ENCODE measurements at regions not wholly inside any gene's neighbourhood (a gene's known extent, or its start where the extent isn't known, plus 50 kb on each side); places are given as distances from the start of the nearest gene placed in this dataset.

DNA sequence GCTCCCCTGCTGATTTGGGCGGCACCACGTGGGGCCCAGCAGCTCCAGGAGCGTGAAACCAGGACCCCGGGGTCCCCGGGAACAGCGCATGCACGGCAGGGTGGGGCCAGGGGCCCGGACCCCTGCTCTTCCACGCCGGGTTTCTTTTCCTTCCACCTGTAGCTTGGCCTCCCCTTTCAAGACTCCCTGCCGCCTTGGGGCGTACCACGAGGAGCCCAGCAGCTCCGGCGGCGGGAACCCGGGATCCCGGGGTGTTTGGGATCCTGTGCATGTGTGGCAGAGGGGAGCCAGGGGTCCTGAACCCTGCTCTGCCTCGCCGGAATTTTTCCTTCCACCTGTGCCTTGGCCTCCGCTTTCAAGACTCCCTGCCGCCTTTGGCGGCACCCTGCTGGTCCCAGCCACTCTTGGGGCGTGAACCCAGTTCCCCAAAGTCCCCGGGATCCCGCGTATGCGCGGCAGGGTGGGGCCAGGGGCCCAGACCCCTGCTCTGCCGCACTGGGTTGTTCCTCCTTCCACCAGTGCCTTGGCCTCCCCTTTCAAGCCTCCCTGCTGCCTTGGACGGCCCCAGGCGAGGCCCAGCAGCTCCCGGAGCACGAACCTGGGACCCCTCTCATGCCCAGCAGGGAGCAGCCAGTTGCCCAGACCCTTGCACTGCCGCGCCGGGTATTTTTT is 322.7 kb downstream of the ALG10 start:
- Mint-ChIP-seq H3K4me1 (no peaks in the 10 kb centered on the region), H3K9me3 (peaks cover 7% of the 10 kb centered on the region), H3K27ac (no peak overlapping the region)

DNA sequence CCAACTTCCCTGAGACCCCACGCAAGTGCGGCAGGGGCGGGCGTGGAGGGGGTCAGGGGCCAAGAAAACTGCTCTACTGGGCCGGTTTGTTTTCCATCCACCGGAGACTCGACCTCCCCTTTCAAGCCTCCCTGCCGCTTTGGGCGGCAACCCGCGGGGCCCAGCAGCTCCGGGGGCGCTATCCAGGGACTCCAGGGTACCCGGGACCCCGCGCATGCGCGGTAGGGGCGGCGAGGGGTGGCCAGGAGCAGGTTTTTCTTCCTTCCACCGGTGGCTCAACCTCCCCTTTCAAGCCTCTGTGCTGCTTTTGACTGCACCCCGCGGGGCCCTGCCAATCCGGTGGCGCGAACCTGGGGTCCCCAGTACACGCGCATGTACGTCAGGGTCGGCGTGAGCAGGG is 323.5 kb downstream of the ALG10 start:
- Mint-ChIP-seq H3K27me3 (ENCODE audit: low read depth) (no peaks in the 10 kb centered on the region), H3K27ac (no peak overlapping the region), H3K36me3 (ENCODE audit: low read depth) (no peaks in the 10 kb centered on the region), H3K9me3 (peaks cover 6% of the 10 kb centered on the region), H3K4me3 (no peak overlapping the region), H3K4me1 (no peaks in the 10 kb centered on the region)
- TF ChIP-seq, protein P1, sequence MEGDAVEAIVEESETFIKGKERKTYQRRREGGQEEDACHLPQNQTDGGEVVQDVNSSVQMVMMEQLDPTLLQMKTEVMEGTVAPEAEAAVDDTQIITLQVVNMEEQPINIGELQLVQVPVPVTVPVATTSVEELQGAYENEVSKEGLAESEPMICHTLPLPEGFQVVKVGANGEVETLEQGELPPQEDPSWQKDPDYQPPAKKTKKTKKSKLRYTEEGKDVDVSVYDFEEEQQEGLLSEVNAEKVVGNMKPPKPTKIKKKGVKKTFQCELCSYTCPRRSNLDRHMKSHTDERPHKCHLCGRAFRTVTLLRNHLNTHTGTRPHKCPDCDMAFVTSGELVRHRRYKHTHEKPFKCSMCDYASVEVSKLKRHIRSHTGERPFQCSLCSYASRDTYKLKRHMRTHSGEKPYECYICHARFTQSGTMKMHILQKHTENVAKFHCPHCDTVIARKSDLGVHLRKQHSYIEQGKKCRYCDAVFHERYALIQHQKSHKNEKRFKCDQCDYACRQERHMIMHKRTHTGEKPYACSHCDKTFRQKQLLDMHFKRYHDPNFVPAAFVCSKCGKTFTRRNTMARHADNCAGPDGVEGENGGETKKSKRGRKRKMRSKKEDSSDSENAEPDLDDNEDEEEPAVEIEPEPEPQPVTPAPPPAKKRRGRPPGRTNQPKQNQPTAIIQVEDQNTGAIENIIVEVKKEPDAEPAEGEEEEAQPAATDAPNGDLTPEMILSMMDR (IDR thresholded peaks at IDR 0.05; ENCODE audit: unreplicated experiment in 3 of 3): no peak

More for the DNA sequence above, 322.7 kb downstream of the ALG10 start:
- TF ChIP-seq, protein P1 (IDR thresholded peaks at IDR 0.05; ENCODE audit: unreplicated experiment in 3 of 3): no peak
- H3K36me3 Mint-ChIP-seq (ENCODE audit: low read depth): no peaks in the 10 kb centered on the region
- no peaks in the 10 kb centered on the region for H3K27me3 Mint-ChIP-seq (ENCODE audit: low read depth)
- no peak overlapping the region for H3K4me3 Mint-ChIP-seq

- Mint-ChIP-seq H3K27me3 (ENCODE audit: low read depth) (no peaks in the 10 kb centered on the region), H3K4me3 (no peak overlapping the region), H3K9me3 (peaks cover 6% of the 10 kb centered on the region), H3K27ac (no peak overlapping the region), H3K4me1 (no peaks in the 10 kb centered on the region), H3K36me3 (ENCODE audit: low read depth) (no peaks in the 10 kb centered on the region)
- TF ChIP-seq, protein P1 (IDR thresholded peaks at IDR 0.05; ENCODE audit: unreplicated experiment in 3 of 3): no peak
Measured at GRCh38 chr12:34346372-34347034, 324.2 kb downstream of the ALG10 start.

DNA sequence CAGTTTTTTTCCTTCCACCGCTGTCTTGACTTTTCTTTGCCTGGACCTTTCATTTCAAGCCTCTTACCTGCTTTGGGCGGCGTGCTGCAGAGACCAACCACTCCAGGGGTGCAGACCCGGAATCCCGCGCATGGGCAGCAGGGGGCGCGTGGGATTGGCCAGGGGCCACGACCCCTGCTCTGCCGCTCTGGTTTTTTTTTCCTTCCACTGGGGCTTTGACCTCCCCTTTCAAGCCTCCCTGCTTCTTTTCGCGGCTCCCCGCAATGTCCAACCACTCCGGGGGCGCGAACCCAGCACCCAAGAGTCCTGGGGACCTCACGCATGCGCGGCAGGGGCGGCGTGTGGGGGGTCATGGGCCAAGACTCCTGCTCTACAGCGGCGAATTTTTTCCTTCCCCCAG is 325.1 kb downstream of the ALG10 start:
- Mint-ChIP-seq H3K9me3 (peaks cover 6% of the 10 kb centered on the region), H3K4me1 (no peaks in the 10 kb centered on the region), H3K27ac (no peak overlapping the region), H3K4me3 (no peak overlapping the region), H3K27me3 (ENCODE audit: low read depth) (no peaks in the 10 kb centered on the region), H3K36me3 (ENCODE audit: low read depth) (no peaks in the 10 kb centered on the region)
- TF ChIP-seq, protein P1 (IDR thresholded peaks at IDR 0.05; ENCODE audit: unreplicated experiment in 3 of 3): no peak

GRCh38 chr12:34348064-34348463 is 325.8 kb downstream of the ALG10 start:
- no peaks in the 10 kb centered on the region for H3K36me3 Mint-ChIP-seq (ENCODE audit: low read depth)
- no peak overlapping the region for H3K4me3 Mint-ChIP-seq
- H3K27ac Mint-ChIP-seq: no peak overlapping the region
- no peaks in the 10 kb centered on the region for H3K27me3 Mint-ChIP-seq (ENCODE audit: low read depth)
- H3K4me1 Mint-ChIP-seq: no peaks in the 10 kb centered on the region
- peaks cover 6% of the 10 kb centered on the region for H3K9me3 Mint-ChIP-seq
- TF ChIP-seq, protein P1 (IDR thresholded peaks at IDR 0.05; ENCODE audit: unreplicated experiment in 3 of 3): no peak

All from nephron (organoid).